Cardiac septum (tissue), 1 donor: ENCODE measurements at regions not wholly inside any gene's neighbourhood (a gene's known extent, or its start where the extent isn't known, plus 50 kb on each side); places are given as distances from the start of the nearest gene placed in this dataset.
"Not testable (repeated sequence)": the region's sequence is repeated elsewhere in the genome, so short reads cannot be mapped to it uniquely, and the experiment has no call there.

Experiments
- DNase-seq: peaks from one replicate; pipeline ENCODE4 v3.0.0-alpha.2; 2020; ENCODE audit warnings: low spot score
- intact Hi-C: fragments of 100-400 bp; cut with DNase I; formaldehyde crosslinking; loops from one replicate; pipeline ENCODE4 v1.14.0; 2022
- donor health status: DM: no; HTN: no; CAD: no.

DNA sequence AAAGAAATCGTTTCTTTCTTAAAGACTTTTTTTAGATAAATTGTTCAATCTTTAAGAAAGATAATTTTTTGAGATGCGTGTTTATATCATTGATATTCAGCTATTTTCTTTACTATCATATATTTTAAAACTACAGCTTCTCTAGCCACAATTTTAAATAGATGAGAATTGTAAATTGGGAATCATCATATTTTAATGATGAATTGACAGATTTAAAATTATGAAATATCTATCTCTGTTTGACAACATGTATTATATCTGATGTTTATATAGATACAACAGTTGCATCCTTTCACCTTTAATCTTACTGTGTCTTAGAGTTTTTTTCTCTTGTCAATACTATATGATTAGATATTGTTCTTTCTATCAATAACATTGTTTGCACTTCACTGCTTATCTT lies 762.3 kb upstream of the GJE1 start:
- intact Hi-C loops, result no loop called here
- DNase-seq, result no peak

- DNase-seq, intact Hi-C loops: not testable (repeated sequence)
These were observed 765.9 kb upstream of the GJE1 start for GRCh38 chr6:141366796-141367195.

DNA sequence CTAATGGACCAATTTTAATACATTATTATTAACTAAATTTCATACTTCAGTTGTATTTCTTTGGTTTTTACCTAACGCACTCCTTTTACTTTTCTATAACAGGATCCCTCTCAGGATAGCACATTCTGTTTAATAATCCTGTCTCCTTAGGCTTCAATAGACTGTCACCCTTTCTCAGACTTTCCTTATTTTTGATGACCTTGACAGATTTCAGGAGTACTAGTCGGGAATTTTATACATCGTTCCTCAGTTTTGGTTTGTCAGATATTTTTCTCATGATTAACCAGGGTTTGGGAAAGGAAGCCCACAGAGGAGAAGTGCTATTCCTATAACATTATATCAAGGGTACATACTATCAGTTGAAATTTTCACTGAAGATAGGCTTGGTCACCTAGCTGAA lies 768.0 kb upstream of the GJE1 start:
- intact Hi-C loops, result no loop called here
- DNase-seq, result no peak

DNA sequence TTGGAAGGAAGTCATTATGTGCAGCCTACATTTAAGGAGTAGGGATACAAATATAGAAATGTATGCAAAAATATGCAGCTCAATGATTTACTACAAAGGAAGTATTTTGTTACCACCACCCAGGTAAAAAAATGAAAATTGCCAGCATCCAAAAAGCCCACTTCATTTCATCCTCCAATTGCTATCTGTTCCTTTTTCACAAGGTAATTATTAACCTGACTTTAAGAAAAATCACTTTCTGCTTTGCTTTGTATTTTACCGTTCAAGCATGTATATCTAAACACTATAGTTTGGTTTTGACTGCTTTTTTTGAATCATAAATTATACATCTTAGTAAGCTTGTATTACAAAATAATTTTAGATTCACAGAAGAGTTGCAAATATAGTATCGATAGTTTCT lies 768.5 kb upstream of the GJE1 start:
- intact Hi-C loops, result no loop called here
- no peak for DNase-seq

- intact Hi-C loops, result no loop called here
- no peak for DNase-seq
These were observed 771.2 kb upstream of the GJE1 start for GRCh38 chr6:141361559-141361958.

GRCh38 chr6:141359953-141360352 lies 772.8 kb upstream of the GJE1 start:
- DNase-seq, result no peak
- intact Hi-C loops, result no loop called here

GRCh38 chr6:141354191-141354955 lies 778.4 kb upstream of the GJE1 start:
- no peak for DNase-seq
- intact Hi-C loops, result no loop called here

DNA sequence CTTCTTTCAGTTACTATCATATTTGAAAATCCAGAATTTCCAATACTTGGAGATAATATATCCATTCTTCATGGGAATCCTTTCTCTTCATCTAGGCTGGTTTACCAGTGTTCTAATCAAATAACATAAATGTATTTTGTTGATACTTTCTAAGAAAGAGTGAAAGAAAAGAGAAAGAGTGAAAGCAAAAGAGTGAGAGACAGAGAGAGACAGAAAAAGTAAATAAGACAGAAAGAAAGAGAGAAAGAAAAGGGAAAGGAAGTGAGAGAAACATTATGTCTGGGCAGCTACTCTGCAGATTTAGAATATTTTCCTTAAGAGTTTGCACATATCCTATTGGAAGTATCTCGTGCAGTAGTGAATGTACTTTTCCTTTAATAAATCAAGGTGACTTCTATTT lies 781.0 kb upstream of the GJE1 start:
- no peak for DNase-seq
- intact Hi-C loops, result no loop called here

- intact Hi-C loops, result no loop called here
- no peak for DNase-seq
These were observed 783.0 kb upstream of the GJE1 start for GRCh38 chr6:141349710-141350109.

- intact Hi-C loops, result no loop called here
- DNase-seq, result no peak
These were observed 784.7 kb upstream of the GJE1 start for GRCh38 chr6:141347906-141348492.

DNA sequence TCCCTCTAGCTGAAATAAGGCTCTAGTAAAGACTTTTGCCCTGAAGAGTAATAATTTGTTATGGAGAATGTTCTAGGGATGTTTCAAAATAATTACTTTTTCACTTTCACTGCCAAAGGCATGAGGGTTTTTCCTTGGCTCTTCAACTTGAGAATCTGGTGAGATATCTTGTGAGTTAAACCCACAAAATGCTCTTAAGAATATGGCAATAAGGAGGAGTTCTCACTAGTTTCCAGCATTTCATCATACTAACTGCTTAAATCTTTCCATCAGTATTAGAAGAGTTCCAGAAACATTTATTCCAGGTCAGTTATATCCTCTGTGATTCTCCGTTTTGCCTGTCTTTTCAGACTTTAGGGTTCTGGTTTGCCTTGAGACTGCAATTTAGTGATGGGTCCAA lies 785.6 kb upstream of the GJE1 start:
- intact Hi-C loops, result no loop called here
- no peak for DNase-seq

DNA sequence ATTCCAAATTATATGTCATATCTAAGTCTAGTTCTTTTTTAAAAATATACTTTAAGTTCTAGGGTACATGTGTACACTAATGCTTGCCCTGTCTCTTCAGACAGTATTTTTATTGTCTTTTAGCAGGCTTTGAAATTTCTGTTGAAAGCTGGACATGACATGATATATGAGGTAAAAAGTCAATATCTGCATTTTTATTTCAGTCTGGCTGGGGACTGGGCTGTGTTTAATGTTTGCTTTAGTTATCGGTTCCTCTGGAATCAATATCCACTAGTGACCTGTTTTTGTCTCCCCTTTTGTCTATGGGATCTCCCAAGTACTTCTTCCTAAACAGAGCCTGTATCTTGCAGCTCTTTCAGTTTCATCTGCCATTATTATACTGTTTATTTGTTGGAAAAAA lies 786.2 kb upstream of the GJE1 start:
- intact Hi-C loops, result no loop called here
- DNase-seq, result no peak

DNA sequence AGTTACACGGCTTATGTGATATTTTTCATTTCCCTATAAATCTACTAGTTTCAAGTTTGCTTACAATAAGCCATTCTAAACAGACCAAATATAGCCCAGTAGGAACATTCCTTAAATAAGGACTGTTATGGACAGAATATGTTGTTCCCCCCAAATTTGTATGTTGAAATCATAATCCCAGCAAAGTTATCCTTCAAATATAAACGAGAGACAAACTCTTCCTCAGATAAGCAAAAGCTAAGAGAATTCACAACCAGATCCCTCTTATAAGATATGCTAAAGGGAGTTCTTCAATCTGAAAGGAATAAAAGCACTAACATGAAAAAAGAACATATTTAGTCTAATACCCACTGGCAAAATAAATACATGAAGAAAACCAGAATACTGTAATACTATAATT lies 795.5 kb upstream of the GJE1 start:
- intact Hi-C loops, result no loop called here
- no peak for DNase-seq

GRCh38 chr6:141335477-141336273 lies 797.0 kb upstream of the GJE1 start:
- DNase-seq, result no peak
- intact Hi-C loops, result no loop called here

DNA sequence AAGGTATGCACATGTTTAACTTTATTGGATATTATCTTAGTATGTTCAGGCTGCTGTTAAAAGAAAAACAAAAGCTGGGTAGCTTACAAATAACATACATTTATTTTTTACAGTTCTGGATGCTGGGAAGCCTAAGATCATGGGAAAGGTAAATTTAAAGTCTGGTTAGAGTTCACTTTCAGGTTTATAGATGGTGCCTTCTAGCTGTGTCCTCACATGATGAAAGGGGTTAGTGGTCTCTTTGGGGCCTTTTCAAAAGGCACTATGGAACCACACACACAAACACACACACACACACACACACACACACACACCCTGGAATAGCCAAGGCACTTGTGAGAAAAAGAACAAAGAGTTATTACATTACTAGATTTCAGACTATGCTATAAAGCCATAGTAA lies 805.8 kb upstream of the GJE1 start:
- no peak for DNase-seq
- intact Hi-C loops, result no loop called here

- no peak for DNase-seq
- intact Hi-C loops, result no loop called here
These were observed 806.3 kb upstream of the GJE1 start for GRCh38 chr6:141326426-141326825.

GRCh38 chr6:141321493-141322347 lies 811.0 kb upstream of the GJE1 start:
- intact Hi-C loops, result no loop called here
- no peak for DNase-seq

DNA sequence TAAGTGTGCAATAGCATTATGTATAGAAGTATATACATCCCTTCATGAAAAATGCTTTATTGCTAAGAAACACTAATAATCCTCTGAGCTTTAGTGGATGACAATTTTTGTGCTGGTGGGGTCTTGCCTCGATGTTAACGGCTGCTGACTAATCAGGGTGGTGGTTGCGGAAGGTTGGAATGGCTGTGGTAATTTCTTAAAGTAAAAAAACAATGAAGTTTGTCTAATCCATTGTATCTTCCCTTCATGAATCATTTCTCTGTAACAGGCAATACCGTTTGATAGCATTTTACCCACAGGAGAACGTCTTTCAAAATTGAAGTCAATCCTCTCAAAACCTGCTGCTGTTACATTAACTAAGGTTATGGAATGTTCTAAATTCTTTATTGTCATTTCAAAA lies 816.5 kb upstream of the GJE1 start:
- no peak for DNase-seq
- intact Hi-C loops, result no loop called here

- no peak for DNase-seq
These were observed 818.7 kb upstream of the GJE1 start for GRCh38 chr6:141313986-141314385.

DNA sequence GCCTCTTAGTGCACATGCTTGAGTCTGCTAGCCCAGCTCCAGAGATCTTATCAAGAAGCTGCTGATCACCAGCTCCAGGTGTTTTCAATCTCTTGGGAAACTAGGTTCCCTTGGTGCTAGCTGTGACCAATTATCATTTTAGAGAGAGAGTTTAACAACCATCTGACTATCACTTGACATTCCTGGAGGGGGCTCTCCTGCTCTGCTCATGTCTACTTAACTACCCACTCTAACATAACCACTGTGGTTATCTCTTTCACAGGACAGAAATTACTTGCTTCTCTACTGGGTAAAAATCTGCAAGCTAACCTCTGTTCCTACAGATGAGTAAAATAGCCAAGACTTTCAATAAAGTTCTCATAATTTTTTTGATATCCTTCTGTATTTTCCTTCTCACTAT lies 823.4 kb upstream of the GJE1 start:
- intact Hi-C loops, result no loop called here
- DNase-seq, result no peak

More at GRCh38 chr6:141313986-141314385, 818.7 kb upstream of the GJE1 start:
- intact Hi-C loops, result no loop called here
